Activated B cell treated with CpG ODN at 0.5 μM for 24 hours (primary cell): ENCODE measurements at regions not wholly inside any gene's neighbourhood (a gene's known extent, or its start where the extent isn't known, plus 50 kb on each side); places are given as distances from the start of the nearest gene placed in this dataset.

Experiments used
- ATAC-seq: fragments of 200-7000 bp; cut with Tn5 transposase; one replicate; pipeline ENCODE4 v1.10.0; 2021; ENCODE audit warnings: low read depth, mild to moderate bottlenecking, moderate library complexity
- CTCF ChIA-PET: fragments of 350-600 bp; sonication (Branson Sonifier 250); formaldehyde crosslinking; loops from one replicate; lab custom pipeline; 2021; ENCODE audit warnings: antibody characterized with exemption; lab: Charles Lee
- POLR2A ChIA-PET: fragments of 350-600 bp; sonication (Branson Sonifier 250); formaldehyde crosslinking; loops from one replicate; lab custom pipeline; 2021; ENCODE audit warnings: antibody characterized with exemption; lab: Charles Lee
- DNase-seq: peaks from one replicate; pipeline ENCODE4 v3.0.0; 2022
- H3K27ac Mint-ChIP-seq: one replicate; pipeline ENCODE4 v1.8.0; 2020; ENCODE audit warnings: mixed read lengths
- H3K27me3 Mint-ChIP-seq: one replicate; pipeline ENCODE4 v1.8.0; 2021; ENCODE audit warnings: mixed read lengths
- H3K36me3 Mint-ChIP-seq: one replicate; pipeline ENCODE4 v1.8.0; 2021; ENCODE audit warnings: low read depth, mixed read lengths
- H3K4me1 Mint-ChIP-seq: one replicate; pipeline ENCODE4 v1.8.0; 2021; ENCODE audit warnings: mixed read lengths
- H3K4me3 Mint-ChIP-seq: one replicate; pipeline ENCODE4 v1.8.0; 2020; ENCODE audit warnings: mild to moderate bottlenecking, mixed read lengths
- H3K9me3 Mint-ChIP-seq: one replicate; pipeline ENCODE4 v1.8.0; 2020; ENCODE audit warnings: mixed read lengths
- CTCF ChIP-seq: fragments of 200-600 bp; IDR thresholded peaks from one replicate; pipeline ENCODE4 v1.8.0; 2022; ENCODE audit warnings: antibody characterized with exemption, mild to moderate bottlenecking
- intact Hi-C: fragments of 100-400 bp; cut with micrococcal nuclease; formaldehyde crosslinking; loops from one replicate; pipeline ENCODE4 v1.15.1; 2024

DNA sequence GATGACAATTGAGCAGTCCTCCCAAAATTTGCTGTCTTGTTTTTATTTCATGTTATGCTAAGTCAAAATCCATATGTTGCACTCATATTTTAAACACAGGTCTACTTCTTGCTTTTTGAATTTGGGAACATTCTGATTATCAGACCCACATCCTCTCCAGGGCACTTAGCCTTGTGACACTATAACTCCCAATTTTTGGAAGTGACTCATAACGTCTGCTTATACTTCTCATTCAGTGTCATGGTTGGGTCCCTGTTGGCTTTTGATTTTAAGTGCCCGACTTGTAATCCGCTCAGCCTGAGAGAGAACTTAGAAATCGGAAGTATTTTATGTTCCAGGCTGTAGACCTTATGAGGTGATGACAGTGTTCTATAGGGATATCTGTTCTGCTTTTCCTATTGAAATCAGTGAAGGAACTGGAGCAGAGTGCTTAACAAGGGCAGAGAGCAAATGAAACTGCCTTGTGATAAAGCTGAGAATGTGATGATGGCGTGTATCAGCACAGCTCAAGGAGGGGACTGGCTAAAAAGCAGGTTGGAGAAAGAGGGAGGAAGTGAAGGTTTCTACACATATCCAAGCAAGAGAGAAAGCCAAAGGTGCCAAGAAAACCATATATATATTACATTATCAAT lies 136.0 kb downstream of the HLX start:
- intact Hi-C loops, result no loop called here
- CTCF ChIA-PET, result no interaction called here

DNA sequence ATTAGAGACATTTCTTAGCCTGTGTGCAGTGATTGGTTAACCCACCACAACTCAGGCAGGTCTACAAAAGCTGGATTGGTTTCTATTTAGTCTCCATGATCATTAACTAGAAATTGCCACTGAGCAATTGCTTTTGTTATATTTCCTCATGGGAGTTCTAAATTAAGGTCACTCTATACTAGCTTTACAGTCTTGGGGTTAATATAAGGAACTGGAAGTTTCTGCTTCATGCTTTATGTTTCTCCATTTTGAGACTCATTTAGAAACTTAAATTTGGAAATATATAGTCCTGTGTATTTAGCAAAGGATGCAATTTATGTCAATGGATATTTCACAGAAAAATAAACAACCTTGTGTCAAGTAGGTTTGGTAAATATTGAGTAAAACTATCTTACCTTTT lies 137.5 kb downstream of the HLX start:
- DNase-seq (no peak), ATAC-seq (no peak)
- no peak for TF ChIP-seq CTCF
- H3K9me3 Mint-ChIP-seq, result no peaks in the 10 kb centered on the region
- CTCF ChIA-PET, result no interaction called here
- no peak overlapping the region for H3K4me3 Mint-ChIP-seq
- H3K4me1 Mint-ChIP-seq, result no peaks in the 10 kb centered on the region
- H3K36me3 Mint-ChIP-seq, result no peaks in the 10 kb centered on the region
- intact Hi-C loops, result no loop called here
- H3K27ac Mint-ChIP-seq, result no peak overlapping the region
- no peaks in the 10 kb centered on the region for H3K27me3 Mint-ChIP-seq
- POLR2A ChIA-PET, result no interaction called here

More for the DNA sequence above, 136.0 kb downstream of the HLX start:
- POLR2A ChIA-PET, result no interaction called here
- DNase-seq, result no peak
- Mint-ChIP-seq H3K27ac (no peak overlapping the region), H3K36me3 (no peaks in the 10 kb centered on the region), H3K9me3 (no peaks in the 10 kb centered on the region), H3K4me3 (no peak overlapping the region), H3K4me1 (no peaks in the 10 kb centered on the region), H3K27me3 (no peaks in the 10 kb centered on the region)
- ATAC-seq, result no peak
- TF ChIP-seq CTCF, result no peak

- intact Hi-C loops, result no loop called here
- ChIA-PET CTCF (no interaction called here), POLR2A (no interaction called here)
- Mint-ChIP-seq H3K36me3 (no peaks in the 10 kb centered on the region), H3K4me3 (no peak overlapping the region), H3K27ac (no peak overlapping the region), H3K9me3 (no peaks in the 10 kb centered on the region), H3K4me1 (no peaks in the 10 kb centered on the region), H3K27me3 (no peaks in the 10 kb centered on the region)
- no peak for TF ChIP-seq CTCF
- DNase-seq (no peak), ATAC-seq (no peak)
These were observed 139.2 kb downstream of the HLX start for GRCh38 chr1:221018414-221018813.

DNA sequence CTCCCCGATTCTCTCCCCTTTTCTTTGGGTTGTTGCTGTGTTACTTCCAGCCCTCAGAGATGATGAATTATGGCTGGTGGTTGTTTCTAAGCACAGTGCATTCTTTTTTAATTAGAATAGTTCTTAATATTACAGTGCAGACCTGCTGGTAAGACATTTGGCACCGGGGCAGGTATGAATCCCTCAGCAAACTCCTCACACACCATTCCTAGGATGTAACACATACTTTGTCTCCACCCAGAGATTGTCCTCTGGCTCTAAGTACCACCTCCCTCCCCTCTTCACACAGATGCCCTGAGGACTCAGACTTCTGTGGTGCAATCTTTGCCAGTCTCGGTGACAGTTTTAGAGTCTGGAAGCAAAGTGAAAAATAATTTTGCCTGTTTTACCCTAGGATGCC lies 143.1 kb downstream of the HLX start:
- CTCF ChIA-PET, result no interaction called here
- POLR2A ChIA-PET, result no interaction called here
- no peak for TF ChIP-seq CTCF
- Mint-ChIP-seq H3K27ac (no peak overlapping the region), H3K27me3 (no peaks in the 10 kb centered on the region), H3K36me3 (no peaks in the 10 kb centered on the region), H3K9me3 (no peaks in the 10 kb centered on the region), H3K4me1 (peaks cover 20% of the 10 kb centered on the region), H3K4me3 (no peak overlapping the region)
- intact Hi-C loops, result no loop called here
- ATAC-seq (no peak), DNase-seq (no peak)

DNA sequence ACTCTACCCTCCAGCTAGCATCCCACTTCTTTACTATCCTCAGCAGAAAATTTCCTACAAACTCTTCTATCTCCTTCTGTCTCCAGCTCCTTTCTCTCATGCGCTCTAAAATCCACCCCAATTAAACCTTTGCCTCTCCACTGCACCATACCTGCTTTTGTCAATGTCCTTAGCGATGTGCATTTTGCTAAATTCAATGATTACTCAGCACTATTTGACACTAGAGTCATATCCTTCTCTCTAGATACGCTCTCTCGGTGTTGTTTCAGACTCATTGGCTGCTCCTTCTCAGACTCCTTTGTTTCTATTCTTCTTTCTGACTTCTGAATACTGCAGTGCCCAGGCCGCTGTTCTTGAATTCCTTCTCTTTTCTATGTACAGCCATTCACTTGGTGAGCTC lies 144.2 kb downstream of the HLX start:
- no peak for TF ChIP-seq CTCF
- POLR2A ChIA-PET, result no interaction called here
- ATAC-seq, result no peak
- CTCF ChIA-PET, result no interaction called here
- intact Hi-C loops, result no loop called here
- peaks cover 22% of the 10 kb centered on the region for H3K4me1 Mint-ChIP-seq
- no peaks in the 10 kb centered on the region for H3K27me3 Mint-ChIP-seq
- no peak overlapping the region for H3K4me3 Mint-ChIP-seq
- no peak overlapping the region for H3K27ac Mint-ChIP-seq
- H3K36me3 Mint-ChIP-seq, result no peaks in the 10 kb centered on the region
- no peak for DNase-seq
- H3K9me3 Mint-ChIP-seq, result no peaks in the 10 kb centered on the region
